Right lobe of liver (tissue), 4 donors: ENCODE measurements at regions not wholly inside any gene's neighbourhood (a gene's known extent, or its start where the extent isn't known, plus 50 kb on each side); places are given as distances from the start of the nearest gene placed in this dataset.
"Not testable (repeated sequence)": the region's sequence is repeated elsewhere in the genome, so short reads cannot be mapped to it uniquely, and the experiment has no call there.

Experiments used
- POLR2A ChIP-seq: fragments of 450-650 bp; IDR thresholded peaks from one replicate; pipeline ENCODE4 v1.6.1; 2017; ENCODE audit warnings: antibody characterized with exemption, mild to moderate bottlenecking
- TF ChIP-seq, protein P1 (sequence below), 4 donors: fragments of 200-600 bp in 3 of 4; fragments of 450-650 bp in 1 of 4; IDR thresholded peaks; one replicate each; pipeline versions ENCODE4 v1.5.1 to v1.8.0; 2016 to 2022; ENCODE audit warnings: antibody characterized with exemption in 4 of 4, mild to moderate bottlenecking in 2 of 4
- donor health status: DM: no; HTN: no; CAD: no.
- donor health status: DM: no; HTN: no; CAD: no.
- donor health status: DM: no; HTN: yes; CAD: no.

DNA sequence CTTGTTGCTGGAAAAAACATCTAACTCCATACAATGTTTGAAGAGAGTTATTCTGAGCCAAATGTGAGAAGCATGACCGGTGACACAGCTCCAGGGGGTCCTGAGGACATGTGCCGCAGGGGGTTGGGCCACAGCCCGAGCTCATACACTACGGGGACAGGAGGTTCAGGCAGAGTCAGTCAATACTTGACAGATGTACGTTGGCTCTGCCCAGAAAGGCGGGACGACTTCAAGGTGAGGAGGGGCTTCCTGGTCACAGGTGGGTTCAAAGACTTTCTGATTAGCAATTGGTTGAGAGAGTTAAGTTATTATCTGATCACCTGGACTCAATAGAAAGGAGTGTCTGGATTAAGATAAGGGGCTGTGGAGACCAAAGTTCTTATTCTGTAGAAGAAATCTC lies 143.8 kb downstream of the NPIPB11 start:
- TF ChIP-seq, protein P1, sequence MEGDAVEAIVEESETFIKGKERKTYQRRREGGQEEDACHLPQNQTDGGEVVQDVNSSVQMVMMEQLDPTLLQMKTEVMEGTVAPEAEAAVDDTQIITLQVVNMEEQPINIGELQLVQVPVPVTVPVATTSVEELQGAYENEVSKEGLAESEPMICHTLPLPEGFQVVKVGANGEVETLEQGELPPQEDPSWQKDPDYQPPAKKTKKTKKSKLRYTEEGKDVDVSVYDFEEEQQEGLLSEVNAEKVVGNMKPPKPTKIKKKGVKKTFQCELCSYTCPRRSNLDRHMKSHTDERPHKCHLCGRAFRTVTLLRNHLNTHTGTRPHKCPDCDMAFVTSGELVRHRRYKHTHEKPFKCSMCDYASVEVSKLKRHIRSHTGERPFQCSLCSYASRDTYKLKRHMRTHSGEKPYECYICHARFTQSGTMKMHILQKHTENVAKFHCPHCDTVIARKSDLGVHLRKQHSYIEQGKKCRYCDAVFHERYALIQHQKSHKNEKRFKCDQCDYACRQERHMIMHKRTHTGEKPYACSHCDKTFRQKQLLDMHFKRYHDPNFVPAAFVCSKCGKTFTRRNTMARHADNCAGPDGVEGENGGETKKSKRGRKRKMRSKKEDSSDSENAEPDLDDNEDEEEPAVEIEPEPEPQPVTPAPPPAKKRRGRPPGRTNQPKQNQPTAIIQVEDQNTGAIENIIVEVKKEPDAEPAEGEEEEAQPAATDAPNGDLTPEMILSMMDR (IDR thresholded peaks at IDR 0.05), result not testable (repeated sequence)
- not testable (repeated sequence) for TF ChIP-seq POLR2A
